ENCODE measurements at regions not wholly inside any gene's neighbourhood (a gene's known extent, or its start where the extent isn't known, plus 50 kb on each side); places are given as distances from the start of the nearest gene placed in this dataset.

DNA sequence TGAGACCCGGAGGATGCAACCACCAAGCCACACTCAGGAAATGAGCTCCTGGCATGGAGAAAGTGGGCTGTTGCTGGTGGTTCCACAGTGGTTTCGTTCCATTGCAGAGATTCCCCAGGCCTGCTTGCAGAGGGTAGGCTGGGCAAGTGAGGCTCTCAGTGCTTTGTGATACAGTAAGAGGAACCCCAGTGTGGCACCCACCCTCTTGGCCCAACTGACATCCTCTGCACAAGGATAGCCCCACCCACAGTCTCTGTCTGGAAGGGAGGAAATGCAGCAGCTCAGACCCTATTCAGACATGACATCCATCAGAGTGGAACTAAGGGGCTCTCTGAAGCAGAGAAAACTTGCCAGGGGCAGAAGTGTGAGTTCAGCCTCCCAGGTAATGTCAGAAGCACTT is 69.6 kb upstream of the FSTL4 start:
- DNase-seq, result no peak

DNA sequence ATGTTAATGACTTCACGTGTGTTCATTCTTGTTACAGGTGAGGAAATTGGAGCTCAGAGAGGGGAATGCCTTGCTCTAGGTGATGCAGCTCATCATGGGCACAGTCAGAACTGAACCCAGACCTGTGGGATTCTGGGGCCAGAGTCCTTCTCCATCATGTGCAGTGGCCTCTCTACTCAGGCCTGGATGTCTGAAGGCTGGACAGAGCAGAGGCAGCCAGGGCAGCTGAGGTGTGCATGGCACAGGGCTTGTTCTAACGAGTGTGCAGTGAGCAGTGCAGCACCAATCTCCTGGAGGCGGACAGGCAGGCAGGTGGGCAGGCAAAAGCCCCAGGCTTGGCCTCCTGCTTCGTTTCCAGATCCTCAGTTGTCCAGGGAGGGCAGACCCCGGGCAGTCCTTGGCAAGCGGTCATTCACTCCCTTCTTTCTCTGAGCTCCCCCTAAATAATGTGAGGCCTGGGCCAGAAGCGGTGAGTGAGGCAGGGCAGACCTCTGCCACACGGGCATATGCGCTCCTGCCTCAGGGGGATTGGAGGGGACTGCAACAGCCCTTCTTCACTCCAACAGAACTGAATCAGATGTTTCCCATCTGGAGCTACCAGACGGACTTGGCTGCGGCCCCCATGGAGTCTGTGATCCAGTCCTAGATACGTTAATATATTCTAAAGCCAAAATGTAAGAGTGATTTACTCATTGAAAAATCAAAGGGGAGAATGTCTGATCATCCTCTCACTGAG is 68.7 kb upstream of the FSTL4 start:
- no peak for DNase-seq

DNA sequence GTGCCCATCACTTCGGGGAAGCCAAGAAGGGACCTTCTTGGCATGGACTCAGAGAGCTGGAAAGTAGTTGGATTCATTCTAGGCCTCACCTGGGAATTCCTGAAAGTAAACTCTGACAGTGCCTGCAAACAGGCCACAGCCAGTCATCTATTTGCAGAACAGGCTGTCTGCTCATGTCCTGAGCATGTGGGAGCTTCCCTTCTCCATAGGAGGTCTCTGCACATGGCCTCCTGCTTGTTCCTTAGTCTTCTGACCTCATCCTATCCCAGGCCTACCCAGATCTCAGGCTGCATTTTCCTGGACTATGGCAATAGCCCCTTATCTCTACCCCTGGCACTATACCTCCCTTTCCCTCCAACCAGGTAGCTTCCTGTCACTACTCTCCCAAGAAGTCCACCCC is 67.2 kb upstream of the FSTL4 start:
- no peak for DNase-seq

DNA sequence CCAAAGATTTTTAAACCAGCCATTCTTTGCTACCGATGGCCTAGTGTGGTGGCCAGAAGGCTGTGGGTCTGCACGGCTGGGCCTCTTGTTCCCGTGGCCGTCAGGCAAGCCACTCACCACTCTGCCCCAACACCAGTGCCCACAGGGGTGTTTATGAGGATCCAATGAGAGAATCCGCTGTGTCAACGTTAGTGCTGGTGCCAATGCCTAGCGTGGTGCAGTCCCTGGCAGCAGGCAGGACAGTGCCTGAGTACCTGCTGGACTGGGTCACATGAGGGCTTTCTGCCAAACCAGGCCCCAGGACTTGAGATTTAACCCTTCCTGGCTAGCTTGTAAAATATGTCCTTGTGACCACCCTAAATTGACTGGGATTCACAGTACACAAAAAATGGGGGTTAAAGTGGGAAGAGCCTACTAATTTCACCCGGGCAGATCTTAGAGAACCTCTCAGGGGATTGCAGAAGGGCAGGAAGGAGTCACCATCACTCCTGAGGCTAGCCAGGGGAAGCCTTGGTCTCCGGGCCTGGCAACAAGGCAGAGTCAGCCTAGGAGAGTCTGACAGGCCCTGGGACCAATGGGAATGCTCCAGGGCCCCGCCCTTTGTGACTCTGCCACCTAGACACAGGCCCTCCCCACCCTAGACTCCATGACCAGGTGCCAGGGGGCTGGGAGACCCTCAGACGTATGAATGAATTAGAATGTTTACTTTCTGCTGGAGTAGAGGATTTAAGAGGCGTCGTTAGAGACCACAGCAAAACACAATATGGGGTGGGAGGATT is 63.2 kb upstream of the FSTL4 start:
- no peak for DNase-seq

DNA sequence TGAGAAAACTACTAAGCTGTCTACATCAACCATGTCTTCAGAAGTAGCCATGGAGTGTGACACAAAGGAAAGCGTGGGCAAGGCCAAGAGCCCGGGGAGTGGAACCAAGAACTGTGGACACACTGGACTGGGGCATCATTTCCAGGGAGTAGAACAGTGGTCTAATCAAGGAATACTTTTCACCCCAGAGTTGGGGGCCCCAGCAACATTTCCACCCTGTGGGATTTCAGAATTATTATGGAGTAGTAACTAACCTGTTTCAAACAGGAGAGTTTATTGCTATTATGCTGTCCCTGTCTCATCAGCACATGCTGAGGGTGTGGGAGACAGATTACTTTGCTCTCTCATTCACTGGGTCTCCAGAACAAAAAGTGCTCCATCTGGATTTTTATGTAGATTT is 58.0 kb upstream of the FSTL4 start:
- DNase-seq, result no peak

DNA sequence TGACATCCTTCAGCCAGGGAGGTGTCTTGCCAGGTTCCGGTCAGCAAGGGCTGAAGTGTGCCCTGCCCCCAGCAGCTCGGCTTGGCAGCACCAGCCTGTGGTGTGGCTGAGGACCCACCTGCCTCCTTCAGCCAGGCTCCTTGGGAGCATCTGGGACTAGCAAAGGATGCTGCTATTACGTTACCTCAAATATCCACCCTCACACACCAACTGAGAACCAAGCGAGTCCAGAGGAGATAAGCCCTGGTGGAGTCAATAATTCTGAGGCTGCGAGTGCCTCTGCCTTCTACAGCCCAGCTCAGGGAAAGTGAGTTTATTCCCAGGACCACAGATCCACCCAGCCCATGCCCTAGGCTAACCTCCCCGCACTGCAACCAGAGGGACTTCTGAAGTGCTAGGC is 57.1 kb upstream of the FSTL4 start:
- no peak for DNase-seq

DNA sequence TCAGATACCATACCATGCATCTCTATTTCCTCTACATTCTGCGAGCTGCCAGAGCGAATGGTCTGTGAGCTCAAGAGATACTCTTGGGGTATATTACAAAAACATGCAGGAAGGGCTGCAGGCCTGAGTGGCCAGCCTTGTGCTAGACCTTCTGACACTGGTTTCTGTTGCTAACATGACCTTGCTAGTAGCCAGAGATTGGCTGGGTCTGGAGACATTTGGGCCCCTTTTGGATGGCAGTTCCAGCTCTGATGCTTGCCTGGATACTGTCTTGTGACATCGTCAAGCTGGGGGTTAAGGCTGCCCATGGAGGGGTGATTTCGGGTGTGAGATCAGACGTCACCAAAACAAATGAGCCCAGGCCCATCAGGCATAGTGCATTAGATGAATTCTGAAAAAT is 56.1 kb upstream of the FSTL4 start:
- DNase-seq, result no peak

DNA sequence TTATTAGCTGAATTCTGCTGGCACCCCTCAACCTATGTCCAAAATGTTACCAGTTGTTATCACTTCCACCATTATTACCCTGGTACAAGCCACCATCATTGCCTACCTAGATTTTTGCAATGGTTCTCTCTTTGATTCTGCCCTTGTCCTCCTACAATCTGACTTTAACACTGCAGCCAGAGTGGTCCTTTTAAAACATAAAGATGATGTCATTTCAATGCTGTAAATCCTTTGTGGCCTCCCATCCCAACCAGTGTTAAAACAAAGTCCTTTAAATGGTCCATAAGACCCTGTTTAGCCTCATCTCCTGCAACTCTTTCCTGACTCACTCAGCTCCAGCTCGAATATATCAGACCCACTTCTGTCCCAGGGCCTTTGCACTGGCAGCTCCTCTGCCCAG is 54.9 kb upstream of the FSTL4 start:
- DNase-seq, result no peak

DNA sequence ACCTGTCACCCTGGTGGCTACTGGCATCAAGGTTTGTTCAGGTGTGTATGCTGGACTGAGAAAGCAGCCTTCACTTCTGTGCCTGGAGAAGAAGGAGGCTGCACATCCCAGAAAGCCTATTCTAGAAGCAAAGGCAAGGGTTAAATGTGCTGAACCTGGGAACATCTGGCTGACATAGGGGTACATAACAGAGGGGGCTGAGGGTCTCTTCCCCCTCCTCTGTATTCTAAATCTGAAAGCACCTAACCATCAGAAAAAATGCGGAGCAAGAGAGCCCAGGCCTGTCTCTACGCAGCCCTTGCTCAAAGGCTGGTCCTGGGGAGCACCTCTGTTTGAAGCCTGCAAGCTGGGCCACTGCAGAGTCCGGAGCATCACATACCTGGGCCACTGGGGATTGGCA is 53.2 kb upstream of the FSTL4 start:
- no peak for DNase-seq

DNA sequence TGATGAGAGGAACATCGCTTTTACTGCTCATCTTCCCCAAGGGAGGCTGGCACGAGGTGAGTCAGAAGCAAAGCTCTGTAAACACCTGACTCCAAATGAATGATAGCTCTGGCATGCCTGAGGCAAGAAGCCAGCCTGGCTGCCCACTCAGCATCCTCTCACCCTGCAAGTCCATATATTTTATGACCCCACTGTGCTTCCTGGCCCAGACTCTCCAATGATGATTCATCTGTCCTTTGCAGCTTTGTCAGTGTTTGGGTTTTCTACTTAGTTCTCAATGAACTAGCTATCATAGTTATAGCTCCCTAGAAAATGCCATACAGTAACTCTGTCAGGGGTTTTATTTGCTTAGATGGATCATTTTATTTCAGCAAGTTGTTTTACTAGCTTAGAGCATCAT is 52.1 kb upstream of the FSTL4 start:
- no peak for DNase-seq

DNA sequence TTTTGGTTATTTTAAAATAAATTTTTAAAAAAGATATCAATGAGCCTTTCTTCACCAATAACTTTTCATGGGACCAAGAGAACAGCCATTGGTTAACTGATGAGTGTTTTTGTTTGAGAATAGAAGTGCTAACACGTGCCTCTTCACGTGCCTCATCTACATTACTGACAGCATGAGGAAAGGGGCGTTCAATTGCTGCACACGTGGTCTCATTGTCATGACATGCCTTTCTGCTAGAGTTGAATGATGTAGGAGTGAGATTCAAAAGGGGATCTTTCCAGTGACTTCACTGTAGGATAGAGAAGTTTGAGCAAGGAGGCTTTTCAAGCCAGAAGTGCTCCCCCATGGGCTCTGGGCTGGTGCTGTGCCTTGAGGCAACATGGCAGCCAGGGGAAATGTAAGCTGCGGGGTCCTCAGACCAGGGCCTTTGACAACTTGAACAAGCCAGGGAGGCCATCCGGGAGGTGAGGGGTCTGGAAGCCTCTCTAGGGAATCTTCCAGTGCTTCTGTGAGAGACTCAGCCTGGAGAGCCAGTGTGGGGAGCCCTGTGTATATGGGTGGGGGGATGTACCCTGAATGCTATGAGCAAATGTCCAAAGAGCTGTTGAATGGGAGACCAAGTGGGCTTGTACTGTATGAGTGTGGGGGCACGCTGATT is 51.2 kb upstream of the FSTL4 start:
- no peak for DNase-seq

DNA sequence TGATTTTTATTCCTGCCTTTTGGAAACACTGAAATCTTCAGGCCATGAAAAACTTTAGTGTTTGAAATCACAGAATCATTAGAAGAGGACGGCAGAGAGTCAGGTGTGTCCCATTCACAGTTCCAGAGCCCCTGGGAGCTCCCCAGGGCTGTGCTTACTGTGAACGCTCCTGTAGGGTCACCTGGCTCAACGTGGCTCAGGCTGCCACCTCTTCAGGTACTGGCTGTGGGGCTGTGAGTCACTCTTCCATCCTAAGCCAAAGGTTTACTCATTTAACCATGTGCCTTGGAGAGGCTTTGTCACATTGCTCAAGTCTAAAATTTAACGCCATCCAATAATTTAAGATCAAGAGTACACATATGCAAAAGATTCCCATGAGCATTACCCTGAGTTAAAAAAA is 50.2 kb upstream of the FSTL4 start:
- DNase-seq, result no peak

Data from NCI-H146 (cell line).